ENCODE measurements at regions not wholly inside any gene's neighbourhood (a gene's known extent, or its start where the extent isn't known, plus 50 kb on each side); places are given as distances from the start of the nearest gene placed in this dataset.

DNA sequence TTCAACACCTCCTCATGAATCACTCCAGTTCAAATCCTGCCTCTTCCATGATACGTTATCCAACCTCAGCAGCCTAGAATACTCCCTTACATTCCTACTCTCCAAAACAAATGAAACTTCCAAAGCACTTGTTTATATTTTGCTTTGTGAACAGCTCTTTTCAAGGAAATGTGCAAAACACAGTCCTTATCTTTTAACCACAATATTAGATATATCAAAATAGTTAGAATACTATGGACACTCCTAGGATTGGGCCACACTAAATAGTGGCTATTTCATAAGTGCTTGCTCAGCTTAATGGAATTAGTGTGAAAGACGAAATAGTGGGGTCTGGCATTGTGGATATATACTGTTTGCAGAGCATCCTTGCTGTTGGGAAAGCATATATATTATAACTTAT, 173.5 kb downstream of the ZC3H11B start:
- TF ChIP-seq CTCF (conservative IDR thresholded peaks at IDR 0.05; ENCODE audit: low read length) (no peak), EZH2phosphoT487 (IDR thresholded peaks at IDR 0.05; ENCODE audit: borderline replicate concordance) (no peak)
- Histone ChIP-seq H3K9ac (ENCODE audit: low read depth, low read length, poor library complexity, severe bottlenecking) (no peak overlapping the region), H2AFZ (ENCODE audit: low read length) (no peak overlapping the region), H4K20me1 (ENCODE audit: insufficient read depth, low read length, poor library complexity, severe bottlenecking) (no peaks in the 10 kb centered on the region), H3K4me1 (ENCODE audit: insufficient read depth, low read length, poor library complexity, severe bottlenecking) (no peaks in the 10 kb centered on the region), H3K36me3 (ENCODE audit: insufficient read depth, low read length) (no peaks in the 10 kb centered on the region), H3K4me2 (ENCODE audit: low read depth, low read length, poor library complexity, severe bottlenecking) (no peak overlapping the region), H3K9me2 (replicated peaks; ENCODE audit: low read depth, low read length) (no peaks in the 10 kb centered on the region), H3K79me2 (ENCODE audit: insufficient read depth, low read length) (no peaks in the 10 kb centered on the region), H3K27me3 (ENCODE audit: insufficient read depth, low read length, poor library complexity, severe bottlenecking) (no peaks in the 10 kb centered on the region), H3F3A (ENCODE audit: low read depth) (no peaks in the 10 kb centered on the region), H3K4me3 (ENCODE audit: low read length, poor library complexity, severe bottlenecking) (no peak overlapping the region), H3K9me3 (ENCODE audit: insufficient read depth, low read depth, low read length) (no peaks in the 10 kb centered on the region)

- no peaks in the 10 kb centered on the region for H3K9me3 ChIP-seq (ENCODE audit: insufficient read depth, low read depth, low read length)
- H3K79me2 ChIP-seq (ENCODE audit: insufficient read depth, low read length), result no peaks in the 10 kb centered on the region
- H3K4me1 ChIP-seq (ENCODE audit: insufficient read depth, low read length, poor library complexity, severe bottlenecking), result no peaks in the 10 kb centered on the region
- H3K4me3 ChIP-seq (ENCODE audit: low read length, poor library complexity, severe bottlenecking), result no peak overlapping the region
- H3K4me2 ChIP-seq (ENCODE audit: low read depth, low read length, poor library complexity, severe bottlenecking), result no peak overlapping the region
- H4K20me1 ChIP-seq (ENCODE audit: insufficient read depth, low read length, poor library complexity, severe bottlenecking), result no peaks in the 10 kb centered on the region
- TF ChIP-seq EZH2phosphoT487 (IDR thresholded peaks at IDR 0.05; ENCODE audit: borderline replicate concordance), result no peak
- no peak for TF ChIP-seq CTCF (conservative IDR thresholded peaks at IDR 0.05; ENCODE audit: low read length)
- no peak overlapping the region for H3K9ac ChIP-seq (ENCODE audit: low read depth, low read length, poor library complexity, severe bottlenecking)
- no peaks in the 10 kb centered on the region for H3F3A ChIP-seq (ENCODE audit: low read depth)
- no peaks in the 10 kb centered on the region for H3K27me3 ChIP-seq (ENCODE audit: insufficient read depth, low read length, poor library complexity, severe bottlenecking)
- no peaks in the 10 kb centered on the region for H3K36me3 ChIP-seq (ENCODE audit: insufficient read depth, low read length)
- H2AFZ ChIP-seq (ENCODE audit: low read length), result no peak overlapping the region
- no peaks in the 10 kb centered on the region for H3K9me2 ChIP-seq (replicated peaks; ENCODE audit: low read depth, low read length)
Observed at GRCh38 chr1:219438386-219438785, 174.5 kb downstream of the ZC3H11B start.

DNA sequence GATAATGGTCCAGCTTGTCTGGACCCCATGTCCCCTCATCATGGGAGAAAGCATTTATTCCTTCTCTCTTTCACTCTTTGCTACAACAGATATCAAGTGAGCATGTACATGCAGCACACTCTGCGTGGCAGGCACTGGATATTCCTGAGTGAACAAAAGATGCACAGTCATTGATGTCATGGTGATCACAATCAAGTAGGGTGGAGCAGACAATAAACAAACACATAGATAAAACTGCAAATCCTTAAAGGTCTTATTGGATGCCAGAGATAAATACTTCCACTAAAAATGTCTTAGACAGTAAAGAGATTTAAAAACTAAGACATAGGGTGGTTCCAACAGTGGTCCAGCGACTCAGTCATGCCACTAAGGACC, 178.0 kb downstream of the ZC3H11B start:
- H3K9ac ChIP-seq (ENCODE audit: low read depth, low read length, poor library complexity, severe bottlenecking), result no peak overlapping the region
- H3K4me3 ChIP-seq (ENCODE audit: low read length, poor library complexity, severe bottlenecking), result no peak overlapping the region
- no peaks in the 10 kb centered on the region for H4K20me1 ChIP-seq (ENCODE audit: insufficient read depth, low read length, poor library complexity, severe bottlenecking)
- no peaks in the 10 kb centered on the region for H3K79me2 ChIP-seq (ENCODE audit: insufficient read depth, low read length)
- H3F3A ChIP-seq (ENCODE audit: low read depth), result no peaks in the 10 kb centered on the region
- H3K36me3 ChIP-seq (ENCODE audit: insufficient read depth, low read length), result no peaks in the 10 kb centered on the region
- H3K9me3 ChIP-seq (ENCODE audit: insufficient read depth, low read depth, low read length), result no peaks in the 10 kb centered on the region
- H3K4me2 ChIP-seq (ENCODE audit: low read depth, low read length, poor library complexity, severe bottlenecking), result no peak overlapping the region
- H2AFZ ChIP-seq (ENCODE audit: low read length), result no peak overlapping the region
- no peaks in the 10 kb centered on the region for H3K9me2 ChIP-seq (replicated peaks; ENCODE audit: low read depth, low read length)
- TF ChIP-seq CTCF (conservative IDR thresholded peaks at IDR 0.05; ENCODE audit: low read length) (no peak), EZH2phosphoT487 (IDR thresholded peaks at IDR 0.05; ENCODE audit: borderline replicate concordance) (no peak)
- H3K4me1 ChIP-seq (ENCODE audit: insufficient read depth, low read length, poor library complexity, severe bottlenecking), result no peaks in the 10 kb centered on the region
- H3K27me3 ChIP-seq (ENCODE audit: insufficient read depth, low read length, poor library complexity, severe bottlenecking), result no peaks in the 10 kb centered on the region
